ENCODE measurements at regions not wholly inside any gene's neighbourhood (a gene's known extent, or its start where the extent isn't known, plus 50 kb on each side); places are given as distances from the start of the nearest gene placed in this dataset.
"Not testable (repeated sequence)": the region's sequence is repeated elsewhere in the genome, so short reads cannot be mapped to it uniquely, and the experiment has no call there.

DNA sequence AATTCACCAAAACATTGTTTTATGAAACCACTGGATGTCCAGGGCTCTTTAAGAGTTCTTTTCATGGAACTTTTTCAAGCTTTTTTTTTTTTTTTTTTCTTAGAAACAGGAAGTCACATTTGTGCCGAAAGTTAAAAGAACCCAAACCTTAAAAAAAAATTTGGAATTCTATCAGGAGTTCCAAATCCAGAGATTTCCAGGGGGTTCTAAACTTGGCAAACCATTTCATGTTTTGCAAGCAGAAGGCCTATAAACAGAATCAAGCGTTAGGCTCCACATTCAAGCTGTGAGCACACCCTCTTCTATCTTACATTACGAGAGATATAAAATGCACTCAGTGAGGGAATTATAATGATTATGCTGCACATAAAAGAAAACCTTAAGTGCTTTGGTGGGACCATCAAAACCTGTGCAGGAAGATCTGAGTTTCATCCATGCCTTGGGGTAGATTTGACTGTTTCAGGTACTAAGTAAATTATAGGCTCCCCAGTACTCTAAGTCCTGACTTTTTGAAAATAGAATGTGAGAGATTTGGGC, 154.8 kb upstream of the FAR2 start:
- no peak for DNase-seq

DNA sequence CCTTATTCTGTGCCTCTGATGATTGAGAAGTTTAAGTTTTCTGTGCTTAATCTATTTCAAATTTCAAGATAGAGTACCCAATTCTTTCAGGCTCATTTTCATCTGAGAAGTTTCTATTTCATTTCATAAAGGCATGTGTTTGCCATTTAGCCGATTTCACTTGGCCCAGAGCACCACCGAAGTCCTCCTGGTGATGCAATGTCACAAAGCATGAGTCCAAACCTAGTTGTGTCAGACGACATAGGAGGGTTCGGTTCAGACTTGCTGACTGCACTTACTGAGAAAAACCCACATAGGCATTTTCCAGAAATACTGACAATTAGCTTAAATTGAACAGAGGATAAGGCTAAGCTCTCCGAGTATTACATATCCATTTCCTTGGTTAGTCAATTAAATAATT, 152.4 kb upstream of the FAR2 start:
- DNase-seq = no peak

DNA sequence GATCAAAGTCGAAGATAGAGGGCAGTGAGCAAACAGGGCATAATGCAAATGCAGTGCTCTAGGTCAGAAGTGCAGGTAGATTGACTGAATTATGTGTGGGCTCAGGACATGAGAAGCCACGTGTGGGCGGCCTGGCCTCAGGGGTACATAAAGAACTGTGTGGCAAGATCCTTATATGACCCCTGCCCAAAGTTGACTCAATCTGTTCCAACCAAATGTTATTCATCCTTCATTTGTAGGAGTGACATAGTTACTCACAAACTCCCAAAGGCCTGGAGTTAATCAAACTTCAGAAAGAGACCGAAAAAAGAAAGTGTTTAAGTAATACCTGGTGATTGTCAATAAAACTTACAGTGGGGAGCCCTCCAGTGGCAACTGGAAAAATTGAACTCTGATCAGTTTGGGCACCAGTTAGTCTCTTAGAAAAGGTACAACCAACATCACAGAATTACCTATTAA, 150.4 kb upstream of the FAR2 start:
- DNase-seq = peak; percentile 5

DNA sequence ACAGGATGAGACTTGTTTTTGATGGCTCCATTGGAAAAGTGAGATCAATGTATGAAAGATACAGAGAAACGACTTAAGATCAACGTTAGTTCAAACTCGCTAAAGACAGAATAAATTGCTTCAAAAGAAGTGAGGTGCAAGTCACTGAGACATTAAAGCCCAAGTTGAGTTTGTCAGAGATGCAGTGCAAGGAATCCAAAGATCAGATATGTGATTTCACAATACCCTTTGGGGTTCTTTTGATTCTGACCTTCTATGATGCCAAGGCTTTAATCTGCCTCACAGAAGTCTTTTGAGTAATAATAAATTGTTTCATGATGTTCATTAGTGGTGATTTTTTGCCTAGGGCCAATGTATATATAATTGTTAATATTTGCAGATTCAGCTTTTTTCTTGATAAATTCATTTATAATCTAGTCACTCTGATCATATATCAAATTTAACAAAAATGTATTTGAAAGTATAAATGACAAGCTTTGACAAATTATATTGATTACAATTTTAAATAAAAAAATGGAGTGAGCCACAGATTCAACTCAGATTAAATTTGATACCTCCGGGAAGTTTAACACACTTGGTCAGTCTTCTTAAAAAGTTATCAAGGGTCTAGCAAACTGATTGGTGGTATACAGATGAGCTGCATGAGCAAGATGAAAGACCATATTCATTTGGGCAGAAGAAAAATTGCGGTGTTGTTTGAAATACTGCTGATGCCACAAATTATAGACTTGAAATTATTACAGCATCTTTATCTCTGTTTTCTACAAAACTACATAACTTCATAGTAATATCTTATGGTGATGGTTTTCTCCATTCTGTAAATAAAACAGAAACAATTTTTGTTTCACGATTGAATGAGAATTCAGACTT, 144.8 kb upstream of the FAR2 start:
- no peak for DNase-seq

DNA sequence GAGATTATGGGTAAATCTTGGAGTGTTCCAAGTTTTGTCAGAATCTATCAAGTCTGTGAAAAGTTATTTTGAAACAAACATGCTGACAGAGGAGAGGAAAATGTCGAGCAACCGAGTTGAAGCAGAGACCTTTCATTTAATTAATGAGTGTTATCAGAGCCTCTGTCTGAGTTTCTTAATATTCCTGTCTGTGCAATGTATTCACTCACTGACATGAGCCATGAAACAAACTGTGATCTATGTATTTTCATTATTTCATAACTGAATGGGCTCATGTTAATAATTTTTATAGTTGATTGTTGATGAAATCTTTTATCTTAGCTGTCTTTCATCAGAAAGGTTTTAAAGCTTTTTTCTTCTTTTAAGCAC, 144.2 kb upstream of the FAR2 start:
- no peak for DNase-seq

DNA sequence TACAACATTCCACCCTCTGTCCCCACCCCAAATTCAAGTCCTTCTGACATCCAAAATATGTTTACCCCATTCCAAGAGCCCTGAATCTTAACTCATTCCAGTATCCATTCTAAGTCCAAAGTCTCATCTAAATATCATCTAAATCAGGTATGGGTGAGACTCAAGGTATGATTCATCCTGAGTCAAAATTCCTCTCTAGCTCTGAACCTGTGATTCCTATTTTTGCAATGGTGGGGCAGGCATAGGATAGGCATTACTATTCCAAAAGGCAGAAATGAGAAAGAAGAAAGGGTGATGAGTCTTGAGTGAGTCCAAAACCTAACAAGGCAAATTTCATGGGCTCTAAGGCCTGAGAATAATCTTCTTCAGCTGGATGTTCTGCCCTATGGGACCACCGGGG, 140.3 kb upstream of the FAR2 start:
- DNase-seq = no peak

DNA sequence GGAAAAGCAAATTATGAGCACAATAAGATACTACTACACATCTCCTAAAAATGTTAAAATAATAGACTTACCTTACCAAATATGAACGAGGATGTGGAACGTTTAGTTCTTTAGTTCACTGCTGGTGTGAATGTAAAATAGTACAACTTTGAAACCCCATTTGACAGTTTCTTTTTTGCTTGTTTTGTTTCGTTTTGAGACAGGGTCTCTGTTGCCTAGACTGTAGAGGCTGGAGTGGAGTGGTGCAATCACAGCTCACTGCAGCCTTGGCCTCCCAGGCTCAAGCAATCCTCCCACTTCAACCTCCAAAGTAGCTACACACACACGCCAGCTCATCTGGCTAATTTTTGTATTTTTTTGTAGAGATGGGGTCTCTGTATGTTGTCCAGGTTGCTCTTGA, 136.4 kb upstream of the FAR2 start:
- no peak for DNase-seq

DNA sequence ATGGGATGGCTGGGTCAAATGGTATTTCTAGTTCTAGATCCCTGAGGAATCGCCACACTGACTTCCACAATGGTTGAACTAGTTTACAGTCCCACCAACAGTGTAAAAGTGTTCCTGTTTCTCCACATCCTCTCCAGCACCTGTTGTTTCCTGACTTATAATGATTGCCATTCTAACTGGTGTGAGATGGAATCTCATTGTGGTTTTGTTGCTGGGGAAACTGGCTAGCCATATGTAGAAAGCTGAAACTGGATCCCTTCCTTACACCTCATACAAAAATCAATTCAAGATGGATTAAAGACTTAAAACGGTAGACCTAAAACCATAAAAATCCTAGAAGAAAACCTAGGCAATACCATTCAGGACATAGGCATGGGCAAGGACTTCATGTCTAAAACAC, 131.5 kb upstream of the FAR2 start:
- DNase-seq = not testable (repeated sequence)

DNA sequence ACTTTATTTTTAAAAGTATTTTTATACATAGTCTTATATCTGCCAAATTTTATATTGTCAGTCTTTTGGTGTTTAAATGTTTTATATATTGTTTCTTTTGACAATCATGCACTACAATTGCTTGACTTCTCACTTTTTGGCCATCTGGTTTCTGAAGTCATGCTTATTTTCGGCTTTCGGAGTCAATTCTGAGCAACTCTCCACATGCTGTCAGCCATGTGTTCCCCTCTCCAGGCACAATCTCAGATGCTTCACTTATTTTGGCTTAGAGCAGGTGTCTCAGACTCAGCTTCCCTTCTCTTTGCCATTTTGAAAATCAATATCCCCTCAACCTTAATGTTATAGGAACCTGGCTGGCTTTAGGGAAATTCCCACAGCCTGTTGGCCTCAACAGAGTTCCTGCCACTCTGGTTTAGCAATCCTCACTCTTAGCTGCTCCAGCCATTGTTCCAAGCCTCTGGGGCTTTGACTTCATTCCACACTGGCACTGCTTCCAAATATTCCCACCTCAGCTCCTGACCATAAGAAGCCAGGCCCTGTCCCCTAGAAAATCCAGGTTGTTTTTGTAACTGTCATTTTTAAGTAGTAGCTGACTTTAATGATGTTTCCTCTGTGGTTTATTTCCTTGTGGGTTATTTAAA, 125.5 kb upstream of the FAR2 start:
- DNase-seq = no peak

DNA sequence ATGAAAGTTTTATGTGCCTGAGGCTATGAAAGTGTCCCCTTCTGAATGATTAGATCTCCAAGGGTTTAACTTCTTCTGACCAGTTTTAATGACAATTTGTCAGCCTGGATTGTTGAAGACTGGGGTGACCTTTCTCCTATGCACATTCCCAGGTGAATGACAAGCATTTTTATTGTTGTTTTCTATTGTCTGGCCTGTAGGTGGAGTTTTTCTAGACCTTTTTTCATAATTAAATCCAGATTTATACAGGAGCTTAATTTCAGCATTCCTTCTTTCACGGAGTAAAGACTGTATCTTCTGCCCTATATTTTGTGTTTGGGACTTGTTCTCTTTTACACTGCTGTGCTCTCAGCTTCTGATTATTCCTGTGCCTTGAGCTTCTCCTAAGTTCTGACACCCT, 125.0 kb upstream of the FAR2 start:
- DNase-seq = no peak

DNA sequence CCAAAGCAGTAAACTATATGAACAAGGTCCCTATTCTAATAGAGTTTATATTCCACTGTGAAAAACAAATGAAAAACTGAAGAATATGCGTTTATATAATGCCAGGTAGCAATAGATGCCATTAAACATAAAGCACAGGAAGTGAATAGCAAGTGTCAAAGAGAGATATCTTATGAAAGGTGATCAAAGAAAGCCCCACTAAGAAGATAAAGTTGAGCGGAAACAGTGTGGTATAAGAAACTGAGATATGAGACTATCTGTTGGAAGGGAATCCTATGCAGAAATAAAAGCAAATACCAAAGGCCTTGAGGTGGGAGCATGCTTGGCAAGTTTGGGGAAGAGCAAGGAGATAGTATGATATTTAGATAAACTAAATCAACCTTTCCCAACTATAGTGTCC, 123.1 kb upstream of the FAR2 start:
- no peak for DNase-seq

DNA sequence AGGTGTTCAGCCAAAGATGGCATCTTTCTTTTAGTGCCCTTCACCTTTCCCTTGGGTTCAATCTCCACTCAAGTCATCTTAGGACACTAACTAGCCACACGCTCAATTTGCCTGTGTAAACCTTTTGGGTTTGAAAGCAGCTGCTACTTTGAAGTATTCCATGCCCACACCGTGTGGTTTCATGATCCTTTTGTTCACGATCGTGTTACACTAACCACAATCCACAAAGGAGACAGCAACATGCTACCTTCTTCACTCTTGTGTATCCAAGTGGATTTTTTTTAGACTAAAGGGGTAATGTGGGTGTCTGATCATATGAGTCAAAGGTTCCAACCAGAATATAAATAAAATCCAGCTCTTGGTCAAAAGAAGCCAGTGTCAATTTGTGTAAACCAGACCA, 122.7 kb upstream of the FAR2 start:
- no peak for DNase-seq

DNA sequence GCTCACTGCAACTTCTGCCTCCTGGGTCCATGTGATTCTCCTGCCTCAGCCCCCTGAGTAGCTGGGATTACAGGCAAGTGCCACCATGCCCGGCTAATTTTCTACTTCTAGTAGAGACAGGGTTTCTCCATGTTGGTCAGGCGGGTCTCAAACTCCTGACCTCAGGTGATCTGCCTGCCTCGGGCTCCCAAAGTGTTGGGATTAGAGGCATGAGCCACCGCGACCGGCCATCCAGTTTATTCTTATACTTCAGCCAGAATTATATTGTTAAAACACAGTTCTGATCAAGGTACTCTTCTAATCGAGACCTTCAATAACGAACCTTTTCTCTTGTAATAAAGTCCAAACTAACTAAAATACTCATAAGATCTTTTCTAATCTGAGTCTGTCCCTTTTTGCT, 119.6 kb upstream of the FAR2 start:
- DNase-seq = not testable (repeated sequence)

DNA sequence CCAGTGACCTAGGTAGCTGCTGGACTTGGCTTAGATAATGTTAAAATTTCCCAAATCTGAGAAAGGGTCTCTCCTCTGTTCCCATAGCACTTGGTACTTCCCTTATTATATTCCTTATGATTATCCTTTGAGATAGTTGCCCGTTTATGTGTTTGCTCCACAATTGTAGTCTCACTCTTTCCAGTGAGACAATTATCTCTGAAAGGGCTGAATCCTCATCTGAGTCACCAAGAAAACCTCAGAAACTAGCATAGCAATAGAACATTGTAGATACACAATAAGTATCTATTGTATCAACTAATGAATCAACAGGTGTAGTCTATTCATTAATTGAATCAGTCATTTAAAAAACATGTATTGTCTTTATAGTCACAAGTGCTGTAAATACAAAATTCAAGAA, 119.1 kb upstream of the FAR2 start:
- DNase-seq = no peak

DNA sequence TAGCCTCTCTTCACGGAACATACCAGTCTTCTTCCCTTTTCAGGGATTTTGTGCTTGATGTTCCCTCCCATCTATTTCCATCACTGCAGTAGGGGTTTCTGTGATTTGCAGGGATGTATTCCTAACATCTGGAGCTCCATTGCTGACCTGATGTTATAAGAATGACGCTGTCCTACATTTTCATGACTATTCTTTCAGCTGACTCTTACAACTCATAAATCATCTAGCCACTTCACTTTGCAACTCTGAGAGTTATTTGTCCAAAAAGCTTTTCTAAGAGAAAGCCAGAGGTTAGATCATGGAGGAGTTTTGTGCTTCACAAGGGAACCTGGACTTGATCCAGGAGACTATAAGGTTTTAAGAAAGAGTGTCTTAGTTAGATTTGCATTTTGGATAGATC, 116.6 kb upstream of the FAR2 start:
- DNase-seq = no peak

DNA sequence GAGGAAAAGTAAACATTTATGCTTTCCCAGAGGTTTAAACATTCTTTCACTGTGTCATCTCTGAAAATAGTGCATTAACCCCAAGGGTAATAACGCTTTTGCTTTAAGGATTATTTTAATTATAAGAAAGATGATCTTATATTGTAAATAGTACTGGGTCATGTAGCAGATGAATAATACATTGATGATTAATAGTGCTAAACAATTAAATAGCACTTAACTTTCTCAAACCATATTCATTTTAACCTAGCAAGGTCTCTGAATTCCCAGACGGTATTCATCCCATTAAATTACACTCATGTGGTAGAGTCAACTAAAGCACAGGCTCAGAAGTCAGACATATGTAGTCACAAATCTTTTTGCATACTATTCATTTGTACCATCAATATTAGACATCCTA, 115.6 kb upstream of the FAR2 start:
- DNase-seq = no peak

DNA sequence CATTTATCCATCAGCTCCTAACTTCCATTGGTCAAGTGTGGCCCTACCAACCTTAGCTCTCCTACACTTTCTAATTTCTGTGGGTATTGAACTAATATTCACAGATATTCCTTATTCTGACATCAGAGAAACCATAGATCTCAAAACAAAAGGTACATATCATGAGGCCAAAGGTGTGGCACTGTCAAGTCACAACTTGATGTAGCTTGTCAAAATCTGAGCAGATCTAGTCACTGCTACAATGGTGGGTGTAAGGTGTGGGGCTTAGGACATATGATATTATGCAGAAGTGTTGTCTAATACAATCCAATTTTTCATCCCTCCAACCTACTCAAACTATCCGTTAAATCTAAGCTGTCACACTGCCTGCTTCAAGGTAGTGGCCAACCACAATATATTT, 114.0 kb upstream of the FAR2 start:
- DNase-seq = no peak

DNA sequence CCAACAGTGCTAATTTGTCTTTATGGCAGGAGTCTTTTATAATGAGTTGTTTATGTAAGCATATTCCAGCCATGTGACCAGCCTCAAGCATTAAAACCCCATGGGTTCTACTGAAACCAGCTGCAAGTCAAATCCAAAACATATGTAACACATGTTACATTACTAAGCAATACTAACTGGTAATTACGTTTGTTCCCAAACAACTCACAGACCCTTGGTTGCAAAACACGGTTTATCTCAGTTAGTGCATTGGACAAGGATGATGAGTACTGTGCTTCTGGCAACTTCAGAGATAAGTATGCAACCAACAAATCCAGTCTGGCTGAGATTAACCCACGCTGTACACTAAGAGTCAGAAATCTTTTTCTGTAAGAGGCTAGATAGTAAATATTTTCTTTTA, 110.1 kb upstream of the FAR2 start:
- DNase-seq = no peak

DNA sequence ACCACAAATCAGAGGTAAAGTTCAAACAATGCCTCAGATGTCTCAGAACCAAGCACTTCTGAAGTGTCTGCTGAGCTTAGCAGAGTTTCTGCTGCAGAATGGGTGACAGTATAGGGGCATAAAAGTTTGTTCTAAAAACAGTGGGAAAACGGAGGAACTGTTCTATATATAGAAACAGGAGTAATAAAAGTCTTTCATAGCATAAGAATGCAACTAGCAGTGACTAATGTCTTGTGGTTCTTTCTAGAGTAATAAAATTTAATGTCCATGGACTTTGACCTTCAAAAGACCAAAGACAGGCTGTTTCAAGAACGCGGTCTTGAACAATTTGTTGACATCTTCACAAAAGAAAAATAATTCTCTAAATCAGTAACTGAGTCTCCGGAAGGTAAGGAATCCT, 107.5 kb upstream of the FAR2 start:
- DNase-seq = peak; percentile 1

DNA sequence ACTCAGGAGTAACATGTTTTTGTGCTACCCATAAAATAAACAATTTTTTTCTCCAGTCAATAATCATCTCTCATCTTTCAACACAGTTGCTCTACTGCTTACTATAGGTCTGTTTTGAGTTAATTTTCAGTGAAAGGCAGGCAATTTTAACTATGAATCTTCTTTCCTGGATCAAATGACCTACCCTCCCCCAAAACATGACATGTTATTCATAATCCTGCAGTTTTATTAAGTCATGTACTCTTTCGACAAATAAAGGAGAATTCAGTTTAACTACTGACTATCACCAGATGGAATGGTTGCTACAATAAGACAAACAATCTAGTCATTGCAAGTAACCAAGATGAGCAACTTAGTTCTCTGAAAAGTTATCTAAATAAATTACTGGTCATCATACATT, 106.0 kb upstream of the FAR2 start:
- DNase-seq = no peak

DNA sequence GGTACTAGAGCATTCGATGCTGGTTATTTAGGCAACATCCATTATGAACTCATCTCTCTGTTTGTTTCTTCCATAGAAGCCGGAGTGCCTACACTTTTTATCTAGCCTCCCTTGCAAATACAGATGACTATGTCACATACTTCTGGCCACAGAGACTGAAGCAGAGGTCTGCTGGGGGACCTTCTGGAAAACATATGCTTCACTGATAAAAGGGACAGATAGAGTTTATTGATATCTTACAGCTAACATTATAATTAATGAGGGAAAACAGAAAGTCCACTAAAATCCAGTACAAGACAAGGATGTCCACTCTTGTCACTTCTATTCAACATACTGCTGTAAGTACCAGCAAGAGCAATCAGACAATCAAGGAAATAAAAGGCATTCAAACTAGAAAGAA, 104.3 kb upstream of the FAR2 start:
- no peak for DNase-seq

DNA sequence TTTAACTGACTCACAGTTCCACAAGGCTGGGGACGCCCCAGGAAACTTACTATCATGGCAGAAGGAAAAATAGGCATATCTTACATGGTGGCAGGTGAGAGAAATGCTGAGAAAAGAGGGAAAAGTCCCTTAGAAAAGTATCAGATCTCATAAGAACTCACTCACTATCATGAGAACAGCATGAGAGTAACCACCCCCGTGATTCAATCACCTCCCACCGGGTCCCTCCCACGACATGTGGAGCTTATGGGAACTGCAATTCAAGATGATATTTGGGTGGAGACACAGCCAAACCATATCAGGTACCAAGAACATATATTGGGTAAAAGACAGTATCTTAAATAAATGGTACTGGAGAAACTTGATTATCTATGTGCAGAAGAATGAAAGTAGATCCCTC, 100.3 kb upstream of the FAR2 start:
- no peak for DNase-seq

DNA sequence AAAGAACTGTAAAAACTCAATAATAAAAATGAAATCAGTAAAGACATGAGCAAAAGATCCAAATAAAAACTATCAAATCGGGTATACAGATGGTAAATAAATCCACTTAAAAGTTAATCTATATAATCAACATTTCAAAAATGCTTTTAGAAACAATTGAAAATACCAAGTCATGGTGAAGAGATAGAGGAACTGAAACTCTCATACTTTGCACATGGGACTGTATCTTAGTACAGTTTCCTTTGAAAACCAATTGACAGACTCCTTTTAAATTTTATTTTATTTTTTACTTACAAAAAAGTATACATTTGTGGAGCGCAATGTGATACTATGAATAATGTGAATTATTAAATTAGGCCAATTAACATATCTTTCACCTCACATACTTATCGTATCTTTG, 98.6 kb upstream of the FAR2 start:
- DNase-seq = peak; percentile 17

DNA sequence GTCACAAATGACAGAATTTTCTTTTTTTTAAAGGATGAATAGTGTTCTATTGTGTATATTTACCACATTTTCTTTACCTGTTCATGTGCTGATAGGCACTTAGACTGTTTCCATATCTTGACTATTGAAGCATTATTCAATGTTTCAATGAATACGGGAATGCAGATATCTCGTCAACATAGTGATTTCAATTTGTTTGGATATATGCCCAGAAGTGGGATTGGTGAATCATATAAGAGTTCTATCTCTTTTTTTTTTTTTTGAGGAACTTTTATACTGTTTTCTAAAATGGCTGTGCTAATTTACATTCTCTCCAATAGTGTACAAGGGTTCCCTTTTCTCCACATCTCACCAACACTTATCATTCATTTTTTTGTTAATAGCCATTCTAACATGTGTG, 97.9 kb upstream of the FAR2 start:
- DNase-seq = no peak

DNA sequence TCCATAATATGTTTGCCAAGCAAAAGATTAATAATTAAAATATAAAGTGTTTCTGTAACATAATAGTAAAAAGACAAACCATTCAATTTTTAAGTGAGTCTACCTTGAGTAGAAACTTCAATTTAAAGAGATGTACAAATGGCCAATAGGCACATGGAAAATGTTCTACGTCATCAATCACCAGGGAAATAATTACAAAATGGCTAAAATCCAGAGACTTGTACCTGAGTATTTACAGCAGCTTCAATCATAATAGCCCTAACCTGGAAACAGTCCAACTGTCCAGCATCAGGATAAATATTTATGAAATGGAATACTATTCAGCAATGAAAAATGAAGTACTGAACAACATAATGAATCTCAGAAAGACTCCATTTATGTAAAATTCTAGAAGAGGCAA, 95.5 kb upstream of the FAR2 start:
- DNase-seq = no peak

Data from suppressor macrophage treated with lipopolysaccharide for 4 hours (primary cell).